Heart right ventricle (tissue), 16 donors: ENCODE measurements at regions not wholly inside any gene's neighbourhood (a gene's known extent, or its start where the extent isn't known, plus 50 kb on each side); places are given as distances from the start of the nearest gene placed in this dataset.
A peak's percentile ranks its signal among the peaks of the same experiment; 100 is the strongest.

Experiments used
- ATAC-seq, 8 donors: fragments of 200-7000 bp; cut with Tn5 transposase; one replicate each; pipeline ENCODE4 v1.9.1; 2020; ENCODE audit warnings: mild to moderate bottlenecking in 8 of 8, moderate library complexity in 8 of 8, moderate number of reproducible peaks in 1 of 8
- DNase-seq, 2 donors: peaks; one replicate each; pipeline ENCODE4 v3.0.0-alpha.2; 2020
- H3K27ac ChIP-seq, 10 donors: fragments of 200-600 bp; sonication (generic) in 2 of 10; one replicate each; pipeline versions ENCODE4 v1.5.0 to v1.8.0; 2020 to 2022; ENCODE audit warnings: mild to moderate bottlenecking in 3 of 10
- H3K27me3 ChIP-seq, 7 donors: fragments of 200-600 bp; one replicate each; pipeline ENCODE4 v1.8.0; 2021 to 2022; ENCODE audit warnings: mild to moderate bottlenecking in 2 of 7
- H3K36me3 ChIP-seq, 9 donors: fragments of 200-600 bp; sonication (generic) in 1 of 9; one replicate each; pipeline versions ENCODE4 v1.5.0 to v1.8.0; 2020 to 2022; ENCODE audit warnings: mild to moderate bottlenecking in 2 of 9
- H3K4me1 ChIP-seq, 9 donors: fragments of 200-600 bp; sonication (generic) in 1 of 9; one replicate each; pipeline versions ENCODE4 v1.5.0 to v1.8.0; 2020 to 2022; ENCODE audit warnings: mild to moderate bottlenecking in 4 of 9
- H3K4me3 ChIP-seq, 10 donors: fragments of 200-600 bp; sonication (generic) in 2 of 10; one replicate each; pipeline versions ENCODE4 v1.5.0 to v1.8.0; 2020 to 2022; ENCODE audit warnings: mild to moderate bottlenecking in 7 of 10, moderate library complexity in 2 of 10
- H3K9me3 ChIP-seq, 11 donors: fragments of 200-600 bp in 10 of 11; sonication (generic) in 2 of 11; one replicate each; pipeline versions ENCODE4 v1.5.0 to v1.8.0; 2013 to 2022; ENCODE audit warnings: mild to moderate bottlenecking in 2 of 11, control low read depth in 1 of 11, moderate library complexity in 1 of 11
- CTCF ChIP-seq, 9 donors: fragments of 200-600 bp; sonication (generic) in 2 of 9; IDR thresholded peaks; one replicate each; pipeline versions ENCODE4 v1.5.0 to v1.8.0; 2021 to 2022; ENCODE audit warnings: antibody characterized with exemption in 9 of 9, mild to moderate bottlenecking in 5 of 9, moderate library complexity in 1 of 9
- WGBS, 2 donors: extraction: QIAGEN DNeasy Blood & Tissue Kit; methylation state at CpG; one replicate each; pipeline ENCODE4 v1.1.7; 2013; ENCODE audit warnings: inconsistent platforms in 1 of 2; 5-methylcytosine and 5-hydroxymethylcytosine counted together
- intact Hi-C, 10 donors: fragments of 100-400 bp; cut with DNase I; formaldehyde crosslinking; loops; one replicate each; pipeline versions ENCODE4 v1.11.1 to v1.14.2; 2022
- donor health status: Arrhythmogenic right ventricular cardiomyopathy.
- donor health status: ischemic (EF 13 %, LVEDD 7.1; RV severe dilation, severe dysfunction).
- donor health status: healthy with polysubstance abuse.
- donor health status: DM: no; HTN: yes; CAD: no.
- donor health status: DM: no; HTN: no; CAD: no.
- donor health status: ischemic (EF 25% LVEDD 6.9; RV normal size, moderate dysfunction).
- donor health status: ischemic (EF 25% LVEDD 5.7; RV mildly dilated, moderate dysfunction).
- donor health status: healthy.
- donor health status: DM: yes; HTN: yes; CAD: no.
- donor health status: Ischemic cardiomyopathy.
- donor health status: ischemic (EF 35%, LVEDD 5.7; RV mildly dilated, moderate dysfunction).
- donor health status: nonischemic (EF 11% LVEDD 7.7; RV severe dilation, severe dysfunction).
- donor health status: DM: yes; HTN: yes; CAD: no.
- donor health status: PGD.
- donor health status: ischemic (EF 29% LVEDD 5.4; RV normal size, mild dysfunction).
- donor health status: nonischemic (EF 23%, LVEDD 6.1; RV moderate dilation, normal function).

- no peaks in the 10 kb centered on the region for H3K27me3 ChIP-seq
- no peak for TF ChIP-seq CTCF (IDR thresholded peaks at IDR 0.05)
- intact Hi-C loops, result no loop called here
- no peak overlapping the region for H3K4me3 ChIP-seq
- H3K9me3 ChIP-seq, result peaks cover 0 to 12% (median 0%) of the 10 kb centered on the region in 11 donors
- H3K4me1 ChIP-seq, result peaks cover 0 to 11% (median 0%) of the 10 kb centered on the region in 9 donors
- H3K27ac ChIP-seq, result no peak overlapping the region
- DNase-seq (no peak), ATAC-seq (no peak)
- no peaks in the 10 kb centered on the region for H3K36me3 ChIP-seq
These were observed 139.7 kb downstream of the TMEM26 start for GRCh38 chr10:61313460-61313859.

GRCh38 chr10:61304746-61305145, 148.4 kb downstream of the TMEM26 start:
- Histone ChIP-seq H3K9me3 (no peaks in the 10 kb centered on the region), H3K36me3 (no peaks in the 10 kb centered on the region), H3K4me3 (no peak overlapping the region), H3K4me1 (no peaks in the 10 kb centered on the region), H3K27me3 (no peaks in the 10 kb centered on the region), H3K27ac (no peak overlapping the region)
- no peak for ATAC-seq
- intact Hi-C loops, result no loop called here
- WGBS, 2 donors, result 93% methylated on average over 3 of the region's 3 CpGs
- no peak for DNase-seq
- no peak for TF ChIP-seq CTCF (IDR thresholded peaks at IDR 0.05)

GRCh38 chr10:61302124-61302523, 151.1 kb downstream of the TMEM26 start:
- H3K27me3 ChIP-seq, result no peaks in the 10 kb centered on the region
- H3K9me3 ChIP-seq, result peaks cover 0 to 18% (median 11%) of the 10 kb centered on the region in 11 donors
- ATAC-seq, result no peak
- no peak for DNase-seq
- no peak overlapping the region for H3K27ac ChIP-seq
- H3K4me3 ChIP-seq, result no peak overlapping the region
- intact Hi-C loops, result no loop called here
- no peaks in the 10 kb centered on the region for H3K4me1 ChIP-seq
- TF ChIP-seq CTCF (IDR thresholded peaks at IDR 0.05), result no peak
- H3K36me3 ChIP-seq, result no peaks in the 10 kb centered on the region

- intact Hi-C loops, result no loop called here
- Histone ChIP-seq H3K36me3 (no peaks in the 10 kb centered on the region), H3K4me1 (no peaks in the 10 kb centered on the region), H3K27ac (no peak overlapping the region), H3K27me3 (no peaks in the 10 kb centered on the region), H3K9me3 (peaks cover 0 to 18% (median 11%) of the 10 kb centered on the region in 11 donors), H3K4me3 (no peak overlapping the region)
- ATAC-seq (no peak), DNase-seq (no peak)
- WGBS, 2 donors, result 81 to 86% methylated on average over 2 of the region's 2 CpGs
- TF ChIP-seq CTCF (IDR thresholded peaks at IDR 0.05), result no peak
These were observed 151.6 kb downstream of the TMEM26 start for GRCh38 chr10:61301575-61301974.

GRCh38 chr10:61299841-61300240, 153.3 kb downstream of the TMEM26 start:
- intact Hi-C loops, result no loop called here
- Histone ChIP-seq H3K4me3 (no peak overlapping the region), H3K27ac (no peak overlapping the region), H3K9me3 (peaks cover 0 to 18% (median 11%) of the 10 kb centered on the region in 11 donors), H3K36me3 (no peaks in the 10 kb centered on the region), H3K4me1 (no peaks in the 10 kb centered on the region), H3K27me3 (no peaks in the 10 kb centered on the region)
- whole genome bisulfite sequencing, 2 donors, result 68 to 75% methylated on average over 3 of the region's 3 CpGs
- peak in 1 of 8 donors; percentile 21 for ATAC-seq
- no peak for TF ChIP-seq CTCF (IDR thresholded peaks at IDR 0.05)
- DNase-seq, result no peak
